ENCODE measurements at regions not wholly inside any gene's neighbourhood (a gene's known extent, or its start where the extent isn't known, plus 50 kb on each side); places are given as distances from the start of the nearest gene placed in this dataset.

DNA sequence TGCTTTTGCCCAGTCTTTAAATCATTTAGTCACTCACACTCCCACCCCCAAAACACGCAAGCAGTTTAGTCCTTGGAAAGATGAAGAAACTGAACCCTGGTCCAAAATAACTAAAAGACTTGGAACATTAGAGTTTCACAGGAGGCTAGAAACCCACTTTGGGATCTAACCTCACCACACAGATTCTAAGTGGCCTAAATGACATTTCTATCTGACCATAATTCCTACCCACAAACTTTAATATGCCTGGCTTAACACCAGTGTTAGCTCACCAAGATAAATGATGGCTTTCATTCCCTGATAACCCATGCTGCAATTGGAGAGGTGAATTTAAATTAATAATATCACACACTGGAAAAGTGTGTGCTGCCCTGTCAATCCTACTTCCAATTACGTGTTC, 295.3 kb upstream of the UBE2E2 start:
- DNase-seq, result no peak
- intact Hi-C loops (cut with DNase I), result no loop called here

DNA sequence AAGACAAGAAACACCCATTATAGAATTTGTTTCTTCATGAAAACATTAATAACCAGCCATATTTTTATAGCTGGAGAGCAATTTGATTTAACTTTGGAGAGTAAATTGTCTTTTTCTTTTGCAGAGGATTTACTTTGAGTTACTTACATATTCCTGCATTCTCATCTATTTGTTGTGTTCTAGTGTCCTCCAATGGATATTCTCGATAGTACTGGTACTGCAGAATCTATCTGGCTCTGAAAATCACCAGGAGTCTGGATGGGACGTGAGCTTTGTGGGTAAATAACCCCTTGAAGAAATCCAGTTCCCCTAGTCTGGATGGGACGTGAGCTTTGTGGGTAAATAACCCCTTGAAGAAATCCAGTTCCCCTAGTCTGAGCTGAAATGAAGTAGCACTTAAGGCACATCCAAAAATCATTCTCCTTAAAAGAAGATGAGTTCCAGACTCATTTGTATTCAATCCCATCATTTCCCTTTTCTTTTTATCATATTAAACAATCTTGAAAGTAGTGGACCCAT, 294.1 kb upstream of the UBE2E2 start:
- no peak for DNase-seq
- intact Hi-C loops (cut with DNase I), result no loop called here

DNA sequence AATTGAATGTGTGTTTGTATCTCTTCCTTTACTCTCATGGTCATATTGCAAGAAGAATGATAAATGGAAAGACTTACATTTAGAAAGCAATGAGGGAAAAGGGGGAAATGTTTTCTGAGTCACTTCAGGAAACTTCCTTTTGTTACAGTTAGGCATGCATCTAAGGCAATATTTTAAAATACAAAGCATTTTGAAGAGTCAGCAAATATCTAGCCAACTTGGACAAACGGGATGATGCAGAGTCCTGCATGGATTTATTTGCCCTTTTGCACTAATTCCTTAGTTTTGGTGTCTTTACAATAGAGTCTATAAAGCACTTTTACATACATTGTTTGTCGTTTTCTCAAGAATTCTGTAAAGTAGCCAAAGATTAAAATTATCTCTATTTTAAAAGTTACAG, 286.2 kb upstream of the UBE2E2 start:
- DNase-seq, result no peak

DNA sequence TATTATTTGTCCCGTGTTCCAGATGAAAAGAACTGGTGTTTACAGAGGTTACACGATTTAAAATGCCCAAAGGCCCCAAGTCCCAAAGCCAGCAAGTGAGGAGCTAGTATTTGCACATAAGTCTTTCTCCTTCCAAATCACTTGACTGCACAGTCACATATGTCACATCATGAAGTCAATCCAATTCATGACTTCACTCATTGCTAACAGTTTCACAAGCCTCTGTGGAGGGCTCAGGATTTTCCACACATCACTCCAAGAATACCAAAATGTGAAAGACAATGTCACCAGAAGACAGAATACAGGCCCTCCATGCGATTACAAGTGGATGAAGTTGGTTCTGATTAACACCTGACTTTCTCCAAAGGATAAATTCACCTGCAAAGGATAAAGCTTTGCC, 283.1 kb upstream of the UBE2E2 start:
- intact Hi-C loops (cut with DNase I), result no loop called here
- DNase-seq, result no peak

More for the DNA sequence above, 286.2 kb upstream of the UBE2E2 start:
- intact Hi-C loops (cut with DNase I), result no loop called here

DNA sequence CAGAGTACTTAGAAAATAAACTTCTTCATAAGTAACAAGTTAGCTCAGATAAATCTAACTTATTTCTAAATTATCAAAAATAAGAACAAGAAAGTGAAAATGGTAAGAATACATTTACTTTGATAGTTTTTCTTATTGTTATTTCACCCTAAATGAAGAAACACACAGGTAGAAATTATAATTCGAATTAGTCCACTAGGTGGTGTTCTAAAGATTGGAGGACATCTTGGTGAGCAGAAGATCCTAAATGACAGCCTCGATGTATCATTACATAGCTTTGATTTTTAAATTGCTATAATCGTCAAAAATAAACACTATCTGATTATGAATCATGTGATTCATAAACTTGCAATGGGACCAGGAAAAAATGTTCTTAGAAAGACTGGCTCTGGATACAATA, 280.8 kb upstream of the UBE2E2 start:
- no peak for DNase-seq
- intact Hi-C loops (cut with DNase I), result no loop called here

DNA sequence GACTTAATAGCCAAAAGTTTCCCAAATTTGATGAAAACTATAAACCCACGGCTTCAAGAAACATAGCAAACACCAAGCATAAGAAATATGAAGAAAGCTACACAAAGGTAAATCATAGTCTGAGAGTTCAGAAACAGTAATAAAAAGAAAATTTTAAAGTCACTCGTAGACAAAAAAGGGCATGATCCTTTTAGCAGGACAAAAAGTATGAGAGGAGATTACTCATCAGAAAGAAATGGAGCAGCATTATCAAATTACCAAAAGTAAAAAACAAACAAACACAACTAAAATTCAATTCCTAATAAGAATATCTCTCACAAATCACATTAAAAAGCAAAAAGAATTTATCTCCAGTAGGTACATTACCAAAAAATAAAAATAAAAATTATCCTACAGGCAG, 279.4 kb upstream of the UBE2E2 start:
- no peak for DNase-seq
- intact Hi-C loops (cut with DNase I), result no loop called here

DNA sequence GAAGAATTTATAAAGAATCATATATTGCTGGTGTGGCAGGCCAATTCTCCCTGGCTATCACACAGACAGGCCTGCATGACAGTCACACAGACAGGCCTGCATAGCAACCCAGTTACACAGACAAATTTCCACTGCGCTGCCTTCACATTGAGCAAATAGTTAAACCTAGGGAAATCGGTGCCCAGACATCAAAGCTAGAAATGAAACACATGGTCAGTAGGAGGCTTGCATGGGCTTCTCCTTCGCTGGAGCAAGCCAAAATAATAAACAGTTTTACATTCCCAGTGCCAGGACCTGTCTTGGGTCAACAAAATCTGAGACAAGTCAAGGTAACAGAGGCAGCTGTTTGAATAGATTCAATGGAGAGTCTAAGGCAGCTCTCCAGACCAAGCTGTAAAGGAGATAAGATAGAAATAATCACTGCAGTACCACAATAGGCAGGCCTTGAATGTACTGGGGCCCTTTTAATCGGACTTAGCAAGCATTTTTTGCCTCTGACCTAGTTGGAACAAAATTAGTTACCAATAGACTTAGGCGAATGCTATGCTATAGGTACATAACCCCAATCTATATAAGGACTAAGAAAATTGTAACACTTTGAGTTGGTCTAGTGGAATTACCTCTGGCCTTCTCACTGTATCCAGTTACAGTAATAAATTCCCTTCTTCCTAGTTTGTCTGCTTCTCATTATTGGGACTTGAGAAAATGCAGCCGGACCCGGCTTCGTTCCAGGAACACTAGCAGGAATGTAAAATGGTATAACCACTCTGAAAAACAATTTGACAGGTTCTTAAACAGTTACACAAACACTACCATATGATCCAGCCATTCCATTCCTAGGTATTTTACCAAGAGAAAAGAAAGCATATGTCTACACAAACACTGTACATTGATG, 274.7 kb upstream of the UBE2E2 start:
- intact Hi-C loops (cut with DNase I), result no loop called here
- no peak for DNase-seq

DNA sequence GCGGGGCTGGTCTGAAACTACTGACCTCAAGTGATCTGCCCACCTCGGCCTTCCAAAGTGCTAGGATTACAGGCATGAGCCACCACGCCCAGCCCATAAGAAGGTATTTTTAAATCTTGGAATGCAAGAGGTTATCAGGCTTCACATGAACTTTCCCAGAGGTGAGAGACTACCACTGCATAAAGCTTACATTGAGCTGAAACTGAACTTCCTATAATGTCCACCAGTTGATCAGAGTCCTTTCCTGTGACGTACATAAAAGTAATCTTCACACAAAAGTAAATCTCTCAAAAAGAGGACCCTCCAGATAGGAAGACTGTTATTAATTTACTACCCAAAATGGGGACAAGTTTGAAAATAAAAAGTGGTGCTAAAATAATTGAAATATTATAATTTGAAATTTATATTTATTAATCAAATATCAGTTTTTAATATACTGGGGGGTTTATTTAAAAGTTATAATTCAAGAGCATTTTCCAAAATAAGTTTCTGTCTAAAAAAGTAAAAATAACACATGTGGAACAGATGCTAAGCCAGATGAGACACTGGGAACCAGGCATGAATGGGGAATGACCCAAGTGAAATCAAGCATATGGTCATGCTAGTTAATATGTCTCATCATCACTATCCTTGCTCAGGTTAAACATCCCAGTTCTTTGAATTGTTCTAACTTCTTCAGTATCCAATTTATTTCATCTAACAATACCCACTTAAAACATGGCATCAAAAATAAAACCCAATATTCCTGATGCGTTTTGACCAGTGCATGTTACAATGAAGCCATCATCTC, 269.9 kb upstream of the UBE2E2 start:
- no peak for DNase-seq
- intact Hi-C loops (cut with DNase I), result no loop called here

DNA sequence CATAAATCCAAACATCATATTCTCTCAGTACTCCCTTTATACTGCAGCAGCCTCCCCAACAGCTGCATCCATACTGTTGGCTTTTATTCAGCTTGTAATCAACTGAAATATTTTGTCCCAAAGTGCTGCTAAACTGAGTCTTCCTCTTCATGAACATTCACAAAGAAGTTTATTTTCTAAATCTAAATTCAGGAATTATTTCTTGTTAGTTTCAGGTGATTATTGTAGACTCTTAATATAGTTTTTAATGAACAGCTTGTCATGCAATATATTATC, 269.3 kb upstream of the UBE2E2 start:
- DNase-seq, result no peak

DNA sequence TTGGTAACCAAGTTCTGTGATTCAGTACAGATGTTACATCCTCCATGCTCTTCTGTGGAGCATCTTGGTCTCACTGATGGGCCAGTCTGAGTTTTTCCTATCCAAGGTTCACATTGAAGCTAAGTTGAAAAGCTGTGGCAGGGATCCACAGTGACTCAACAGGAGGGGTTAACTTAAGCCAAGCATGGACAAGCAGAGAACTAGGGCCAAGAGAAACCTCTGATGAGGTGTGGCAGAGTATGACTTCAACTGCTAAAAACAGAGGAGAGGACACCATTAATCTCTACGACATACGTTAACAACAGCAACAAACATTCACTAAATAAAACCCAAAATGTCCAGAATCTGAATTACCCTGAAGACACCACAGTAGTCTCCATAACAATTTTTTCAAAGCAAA, 268.1 kb upstream of the UBE2E2 start:
- intact Hi-C loops (cut with DNase I), result no loop called here
- DNase-seq, result no peak

More for the DNA sequence above, 269.3 kb upstream of the UBE2E2 start:
- intact Hi-C loops (cut with DNase I), result no loop called here

DNA sequence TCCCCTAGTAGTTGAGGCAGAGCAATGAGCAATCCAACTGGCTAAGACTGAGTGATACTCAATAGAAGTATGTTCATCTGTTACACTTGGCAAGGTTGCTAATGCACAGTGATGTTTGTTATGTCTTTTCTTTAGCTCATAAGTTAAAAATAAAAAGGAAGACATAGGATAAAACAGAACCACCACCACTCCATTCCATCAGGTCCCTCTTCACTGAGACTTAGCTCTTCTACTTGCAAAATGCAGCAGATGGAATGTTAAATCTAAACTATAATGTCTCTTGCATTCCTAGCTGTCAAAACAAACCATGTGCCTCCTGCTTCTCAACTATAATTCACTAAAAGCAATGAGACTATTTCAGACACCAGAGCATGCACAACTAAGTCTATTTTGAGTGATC, 265.6 kb upstream of the UBE2E2 start:
- DNase-seq, result no peak
- intact Hi-C loops (cut with DNase I), result no loop called here

DNA sequence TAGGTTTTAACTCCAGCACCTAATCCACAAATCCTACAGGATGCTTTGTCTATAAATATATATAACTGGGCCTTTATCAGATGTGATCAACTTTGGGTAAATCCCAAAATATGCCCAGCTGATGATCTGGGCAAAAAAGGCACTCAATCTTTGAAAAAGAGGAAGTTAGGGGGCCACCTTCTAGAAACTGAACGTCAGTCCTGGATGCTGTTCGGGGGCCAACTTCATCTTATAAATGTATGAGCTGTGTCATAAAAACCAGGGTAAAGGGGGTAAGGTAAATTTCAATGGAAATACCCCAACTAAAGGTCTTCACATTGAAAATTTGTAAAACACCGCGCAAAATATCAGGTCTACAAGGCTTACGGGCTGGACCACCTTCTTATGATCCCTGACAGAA, 264.4 kb upstream of the UBE2E2 start:
- intact Hi-C loops (cut with DNase I), result no loop called here
- no peak for DNase-seq

DNA sequence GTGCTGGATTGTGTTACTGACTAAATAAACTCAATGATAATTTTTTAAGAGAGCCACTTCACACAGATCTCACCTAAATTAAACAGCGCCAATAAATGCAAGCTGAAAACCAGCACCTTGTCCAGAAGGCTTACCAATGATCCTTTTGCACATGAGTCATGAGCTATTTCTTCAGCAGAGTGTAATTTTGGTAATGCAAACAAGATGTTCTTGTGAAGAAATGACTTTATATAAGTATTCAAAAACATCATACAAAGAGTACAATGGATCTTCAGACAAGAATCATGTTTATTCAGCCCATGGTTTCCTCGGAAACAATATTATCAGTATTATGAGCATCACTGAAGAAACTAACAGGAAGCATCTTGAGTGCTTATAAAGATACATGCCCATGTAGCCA, 263.8 kb upstream of the UBE2E2 start:
- no peak for DNase-seq
- intact Hi-C loops (cut with DNase I), result no loop called here

DNA sequence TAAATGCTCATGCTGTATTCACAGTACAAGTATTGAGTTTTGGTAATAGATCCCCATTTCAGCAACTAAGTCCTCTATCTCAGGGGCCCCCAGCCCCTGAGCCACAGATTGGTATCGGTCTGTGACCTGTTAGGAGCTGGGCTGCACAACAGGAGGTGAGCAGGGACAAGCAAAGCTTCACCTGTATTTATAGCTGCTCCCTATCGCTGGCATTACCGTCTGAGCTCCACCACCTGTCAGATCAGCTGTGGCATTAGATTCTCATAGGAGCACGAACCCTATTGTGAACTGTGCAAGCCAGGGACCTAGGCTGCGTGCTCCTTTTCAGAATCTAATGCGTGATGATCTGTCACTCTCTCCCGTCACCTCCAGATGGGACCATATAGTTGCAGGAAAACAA, 262.8 kb upstream of the UBE2E2 start:
- intact Hi-C loops (cut with DNase I), result no loop called here
- no peak for DNase-seq

DNA sequence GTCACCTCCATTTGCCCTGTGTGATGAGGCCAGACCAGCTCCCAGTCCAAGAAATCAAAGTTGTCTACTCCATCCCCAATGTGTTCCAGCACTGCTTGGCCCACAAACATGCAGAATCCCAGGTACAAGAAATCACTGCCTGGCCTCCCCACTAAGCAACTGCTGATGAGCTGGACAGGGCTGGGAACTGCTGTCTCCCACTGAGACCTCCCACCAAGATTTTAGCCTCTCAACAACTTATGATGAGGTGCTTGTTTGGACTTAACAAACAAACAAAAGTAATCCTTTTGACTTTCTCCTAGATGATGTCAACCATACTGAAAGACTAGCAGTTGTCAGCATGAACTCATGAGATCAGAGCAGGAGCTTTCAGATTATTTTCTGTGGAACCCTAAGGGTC, 260.1 kb upstream of the UBE2E2 start:
- no peak for DNase-seq
- intact Hi-C loops (cut with DNase I), result no loop called here

DNA sequence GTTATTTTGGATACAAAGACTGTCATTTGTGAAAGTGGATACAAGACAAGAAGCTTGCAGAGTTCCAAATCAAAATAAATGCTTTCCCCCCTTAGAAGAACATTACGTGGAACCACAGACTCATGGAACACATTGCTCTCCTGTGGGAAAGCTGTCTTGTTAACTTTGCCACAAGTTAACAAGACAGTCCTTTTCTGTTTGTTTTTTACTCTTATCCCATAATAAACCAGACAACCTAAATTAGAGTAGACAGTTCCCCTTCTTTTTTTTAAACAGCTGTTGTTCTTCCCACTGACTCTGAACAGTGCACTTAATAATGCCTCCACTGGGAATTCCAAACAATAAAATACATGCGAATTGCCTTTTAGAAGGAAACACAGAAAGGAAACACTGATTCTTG, 255.3 kb upstream of the UBE2E2 start:
- intact Hi-C loops (cut with DNase I), result no loop called here
- no peak for DNase-seq

DNA sequence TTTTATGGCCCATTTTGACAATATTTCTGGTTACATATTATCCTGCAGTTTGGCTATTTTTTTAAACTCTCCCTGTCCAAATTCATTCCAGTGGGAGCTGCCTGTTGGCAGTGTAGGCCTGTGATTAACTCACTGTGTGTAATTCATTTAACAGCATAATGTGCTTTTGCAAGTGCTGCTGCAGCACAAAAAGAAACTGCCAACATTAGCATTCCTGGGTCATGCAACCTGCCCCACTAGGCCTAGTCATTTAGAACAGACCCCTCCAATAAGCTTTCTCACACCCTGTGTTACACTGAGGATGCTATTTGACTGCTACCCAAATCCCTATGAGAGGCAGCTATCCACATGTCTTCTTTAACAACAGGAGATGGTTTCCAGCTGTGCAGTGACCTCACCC, 251.2 kb upstream of the UBE2E2 start:
- intact Hi-C loops (cut with DNase I), result no loop called here
- DNase-seq, result peak in 2 of 42 donors; percentile 7 to 38

DNA sequence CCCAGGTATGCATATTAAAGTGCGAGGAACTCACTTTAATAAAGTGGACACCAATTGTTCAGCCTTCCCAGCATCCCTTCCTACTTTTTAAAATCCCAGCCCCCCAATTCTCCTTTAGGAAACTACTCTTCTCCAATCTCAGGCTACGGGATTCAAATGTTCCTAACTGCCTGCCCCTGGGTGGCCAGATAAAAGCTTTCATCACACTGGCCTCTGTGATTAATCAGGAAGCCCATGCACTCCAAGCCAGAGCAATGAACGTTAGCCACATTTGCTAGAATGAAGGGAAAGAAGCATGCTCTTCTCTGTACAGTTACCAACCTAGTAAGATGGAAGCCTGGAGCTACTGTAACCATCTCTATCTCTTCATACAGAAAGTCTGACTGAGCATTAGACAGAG, 250.3 kb upstream of the UBE2E2 start:
- intact Hi-C loops (cut with DNase I), result no loop called here
- no peak for DNase-seq

DNA sequence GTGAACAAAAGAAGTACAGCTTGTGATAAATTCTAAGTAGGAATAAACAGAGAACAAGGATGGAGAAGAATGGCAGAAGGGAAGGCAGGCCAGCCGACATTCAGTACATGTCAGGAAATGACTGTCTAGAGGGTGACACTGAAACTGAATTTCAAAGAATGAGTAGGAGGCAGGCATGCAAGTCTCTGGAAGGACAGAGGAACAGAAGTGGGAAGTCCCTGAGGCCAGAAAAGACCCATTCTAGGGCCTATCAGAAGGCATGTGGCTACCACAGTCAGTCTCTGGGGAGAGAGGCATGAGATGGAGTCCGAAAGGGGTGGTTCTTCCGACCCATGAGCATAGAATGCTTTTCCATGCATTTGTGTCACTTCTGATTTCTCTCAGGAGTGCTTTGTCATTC, 243.5 kb upstream of the UBE2E2 start:
- DNase-seq, result peak in 2 of 42 donors; percentile 4 to 25
- intact Hi-C loops (cut with DNase I), result no loop called here

DNA sequence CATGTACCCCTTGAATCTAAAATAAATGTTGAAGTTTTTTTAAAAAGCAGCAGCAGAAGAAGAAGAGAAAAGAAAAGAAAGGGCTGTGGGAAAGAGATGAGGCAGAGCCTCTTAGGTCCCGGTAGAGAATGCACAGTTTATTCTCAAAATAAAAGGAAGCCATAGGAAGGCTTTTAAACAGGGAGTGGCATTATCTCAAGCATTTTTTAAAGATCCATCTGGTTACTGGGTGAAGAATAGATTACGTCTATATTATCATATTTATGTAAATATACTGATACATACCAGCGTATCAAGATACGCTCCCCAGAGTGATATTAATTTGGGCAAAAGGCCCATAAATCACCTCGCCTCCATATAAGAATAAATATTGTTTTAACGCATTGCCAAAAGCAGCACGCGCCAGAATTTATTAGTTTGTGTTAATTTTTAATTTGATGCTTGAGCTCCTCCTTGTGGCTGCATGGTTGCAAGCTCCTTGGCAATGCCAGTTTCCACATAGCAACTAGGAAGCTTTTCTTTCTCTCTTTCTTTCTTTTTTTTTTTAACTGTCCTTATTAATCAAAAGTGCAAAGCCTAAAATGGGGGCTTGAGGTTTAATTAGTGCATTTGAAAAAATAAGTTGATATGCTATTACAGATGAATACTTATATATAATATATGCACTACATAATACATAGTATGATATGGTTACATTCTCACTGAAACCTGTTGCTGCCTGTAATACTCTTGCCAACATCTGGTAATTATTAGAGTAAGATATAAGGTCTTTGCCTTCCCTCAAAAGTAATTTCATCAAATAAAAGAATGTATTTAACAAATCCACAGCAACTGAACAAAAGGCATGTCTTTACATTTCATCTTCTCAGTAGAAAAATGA, 242.8 kb upstream of the UBE2E2 start:
- peak in 37 of 42 donors; percentile 3 to 74 (median 44) for DNase-seq
- intact Hi-C loops (cut with DNase I), result no loop called here
